ENCODE measurements at regions not wholly inside any gene's neighbourhood (a gene's known extent, or its start where the extent isn't known, plus 50 kb on each side); places are given as distances from the start of the nearest gene placed in this dataset.

DNA sequence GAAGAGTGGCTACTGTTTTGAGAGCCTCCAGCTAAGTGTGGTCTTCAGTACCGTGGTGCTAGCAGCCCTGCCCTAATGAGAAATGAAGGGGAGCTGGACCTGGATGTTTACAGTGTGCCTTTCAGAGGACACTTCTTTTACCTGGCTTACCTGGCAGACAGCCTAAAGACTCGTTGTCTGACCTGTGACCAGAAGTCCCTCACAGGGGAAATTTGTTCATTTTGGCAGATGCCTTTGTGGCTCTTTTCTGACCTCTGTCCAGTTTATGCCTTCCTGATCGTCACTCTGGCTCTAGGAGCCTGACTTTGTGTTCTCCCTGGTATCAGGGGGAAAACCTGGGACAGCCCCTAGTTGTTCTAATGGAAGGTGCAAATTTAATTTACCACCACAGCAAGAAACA is 475.1 kb downstream of the DMRTA1 start:
- Mint-ChIP-seq H3K9me3 (peaks cover 3 to 35% (median 7%) of the 10 kb centered on the region in 5 donors), H3K27ac (no peak overlapping the region), H3K4me1 (no peaks in the 10 kb centered on the region), H3K4me3 (no peak overlapping the region), H3K27me3 (no peaks in the 10 kb centered on the region), H3K36me3 (no peaks in the 10 kb centered on the region)
- Histone ChIP-seq H3K4me1 (ENCODE audit: insufficient read depth, low read length) (no peaks in the 10 kb centered on the region), H3K9me3 (ENCODE audit: low read length) (no peaks in the 10 kb centered on the region), H3K27me3 (ENCODE audit: insufficient read depth, low read length, poor library complexity, severe bottlenecking) (no peaks in the 10 kb centered on the region), H3K4me3 (ENCODE audit: low read length) (no peak overlapping the region), H3K36me3 (ENCODE audit: insufficient read depth, low read length) (no peaks in the 10 kb centered on the region), H3K27ac (ENCODE audit: low read depth, low read length) (no peak overlapping the region)
- ChIA-PET CTCF (no interaction called here), POLR2A (no interaction called here)
- no peak for DNase-seq

DNA sequence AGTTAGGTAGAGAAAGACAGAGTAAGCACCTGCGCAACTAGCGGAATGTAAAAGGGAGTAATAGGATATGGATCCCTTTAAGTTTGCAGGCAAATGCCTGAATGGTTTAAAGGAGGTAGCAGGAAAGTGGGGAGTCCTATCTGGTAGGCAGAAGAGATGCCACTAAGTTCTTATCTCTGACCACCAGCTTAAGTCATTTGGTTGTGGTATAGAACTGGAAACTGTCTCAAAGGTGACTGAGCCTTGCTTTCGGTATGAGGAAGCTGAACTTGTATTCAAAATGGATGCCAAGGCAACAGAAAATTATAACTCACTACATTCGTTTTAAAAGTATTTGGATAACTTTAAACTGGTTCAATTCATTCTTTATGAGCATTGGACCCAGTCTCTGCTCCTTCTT is 475.6 kb downstream of the DMRTA1 start:
- Histone ChIP-seq H3K9me3 (ENCODE audit: low read length) (no peaks in the 10 kb centered on the region), H3K4me3 (ENCODE audit: low read length) (no peak overlapping the region), H3K36me3 (ENCODE audit: insufficient read depth, low read length) (no peaks in the 10 kb centered on the region), H3K27me3 (ENCODE audit: insufficient read depth, low read length, poor library complexity, severe bottlenecking) (no peaks in the 10 kb centered on the region), H3K4me1 (ENCODE audit: insufficient read depth, low read length) (no peaks in the 10 kb centered on the region), H3K27ac (ENCODE audit: low read depth, low read length) (no peak overlapping the region)
- peaks cover 0 to 2% of the 10 kb centered on the region in 2 donors for H3K27me3 Mint-ChIP-seq
- ChIA-PET POLR2A (no interaction called here), CTCF (no interaction called here)
- H3K27ac Mint-ChIP-seq: no peak overlapping the region
- DNase-seq: no peak
- no peaks in the 10 kb centered on the region for H3K36me3 Mint-ChIP-seq
- no peak overlapping the region for H3K4me3 Mint-ChIP-seq
- H3K4me1 Mint-ChIP-seq: no peaks in the 10 kb centered on the region
- H3K9me3 Mint-ChIP-seq: peaks cover 4 to 39% (median 8%) of the 10 kb centered on the region in 5 donors

GRCh38 chr9:22954550-22954949 is 507.9 kb downstream of the DMRTA1 start:
- ChIA-PET POLR2A (no interaction called here), CTCF (no interaction called here)
- H3K36me3 ChIP-seq (ENCODE audit: insufficient read depth, low read length): no peaks in the 10 kb centered on the region
- no peak overlapping the region for H3K4me3 Mint-ChIP-seq
- H3K36me3 Mint-ChIP-seq: no peaks in the 10 kb centered on the region
- no peak overlapping the region for H3K27ac ChIP-seq (ENCODE audit: low read depth, low read length)
- no peaks in the 10 kb centered on the region for H3K4me1 ChIP-seq (ENCODE audit: insufficient read depth, low read length)
- no peaks in the 10 kb centered on the region for H3K27me3 ChIP-seq (ENCODE audit: insufficient read depth, low read length, poor library complexity, severe bottlenecking)
- H3K4me3 ChIP-seq (ENCODE audit: low read length): no peak overlapping the region
- no peaks in the 10 kb centered on the region for H3K27me3 Mint-ChIP-seq
- H3K4me1 Mint-ChIP-seq: no peaks in the 10 kb centered on the region
- DNase-seq: no peak
- H3K9me3 ChIP-seq (ENCODE audit: low read length): no peaks in the 10 kb centered on the region
- H3K27ac Mint-ChIP-seq: no peak overlapping the region
- peaks cover 7 to 26% (median 13%) of the 10 kb centered on the region in 5 donors for H3K9me3 Mint-ChIP-seq

DNA sequence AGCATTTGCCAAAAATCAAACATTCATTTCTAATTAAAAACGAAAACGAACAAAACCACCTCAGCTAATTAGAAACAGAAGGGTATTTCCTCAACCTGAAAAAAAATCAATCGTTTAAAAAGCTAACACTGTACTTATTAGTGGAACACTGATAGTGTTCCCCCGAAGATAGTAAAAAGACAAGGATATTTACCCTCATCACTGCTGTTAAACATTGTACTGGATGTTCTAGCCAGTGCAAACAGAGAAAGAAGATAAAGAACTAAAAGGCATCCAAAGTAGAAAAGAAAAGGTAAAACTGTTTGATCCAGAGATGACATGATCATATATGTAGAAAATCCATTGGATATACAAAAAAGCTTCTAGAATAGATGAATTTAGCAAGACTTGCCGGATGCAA is 508.3 kb downstream of the DMRTA1 start:
- Mint-ChIP-seq H3K9me3 (peaks cover 7 to 30% (median 13%) of the 10 kb centered on the region in 5 donors), H3K27ac (no peak overlapping the region), H3K36me3 (no peaks in the 10 kb centered on the region), H3K27me3 (no peaks in the 10 kb centered on the region), H3K4me1 (no peaks in the 10 kb centered on the region), H3K4me3 (no peak overlapping the region)
- no peaks in the 10 kb centered on the region for H3K9me3 ChIP-seq (ENCODE audit: low read length)
- CTCF ChIA-PET: no interaction called here
- no peak for DNase-seq
- no peaks in the 10 kb centered on the region for H3K27me3 ChIP-seq (ENCODE audit: insufficient read depth, low read length, poor library complexity, severe bottlenecking)
- POLR2A ChIA-PET: no interaction called here
- no peak overlapping the region for H3K4me3 ChIP-seq (ENCODE audit: low read length)
- H3K36me3 ChIP-seq (ENCODE audit: insufficient read depth, low read length): no peaks in the 10 kb centered on the region
- no peak overlapping the region for H3K27ac ChIP-seq (ENCODE audit: low read depth, low read length)
- H3K4me1 ChIP-seq (ENCODE audit: insufficient read depth, low read length): no peaks in the 10 kb centered on the region

DNA sequence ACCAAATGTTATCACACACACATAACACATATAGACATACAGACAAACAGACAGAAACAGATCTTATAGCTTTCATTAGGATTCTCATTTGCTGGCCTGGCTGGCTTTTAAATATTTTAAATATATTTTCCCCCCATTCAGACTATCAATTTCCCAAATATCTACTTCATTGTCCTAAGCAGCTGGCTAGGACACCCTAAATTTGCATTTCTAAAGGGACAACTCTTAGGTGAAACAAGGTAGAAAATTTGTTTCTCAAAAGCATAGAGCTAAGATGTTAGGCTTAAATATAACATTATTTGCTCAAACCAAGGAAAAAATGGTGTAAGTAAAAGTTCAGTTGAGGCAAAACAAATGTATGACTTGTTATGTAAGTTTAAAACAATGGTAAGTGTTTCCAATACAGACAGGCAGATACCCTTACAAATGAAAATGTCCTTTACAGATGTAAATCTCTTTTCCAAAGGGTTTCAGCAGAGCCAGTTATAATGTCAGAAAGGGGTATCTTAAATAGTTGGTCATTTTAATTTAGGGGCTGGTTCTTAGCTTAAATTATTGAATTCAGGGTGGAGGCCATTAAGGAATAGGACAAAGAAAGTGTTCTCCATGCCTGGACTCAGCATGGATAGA is 522.8 kb downstream of the DMRTA1 start:
- no peaks in the 10 kb centered on the region for H3K36me3 Mint-ChIP-seq
- Histone ChIP-seq H3K4me3 (ENCODE audit: low read length) (no peak overlapping the region), H3K27me3 (ENCODE audit: insufficient read depth, low read length, poor library complexity, severe bottlenecking) (no peaks in the 10 kb centered on the region), H3K4me1 (ENCODE audit: insufficient read depth, low read length) (no peaks in the 10 kb centered on the region), H3K27ac (ENCODE audit: low read depth, low read length) (no peak overlapping the region), H3K9me3 (ENCODE audit: low read length) (no peaks in the 10 kb centered on the region), H3K36me3 (ENCODE audit: insufficient read depth, low read length) (no peaks in the 10 kb centered on the region)
- ChIA-PET CTCF (no interaction called here), POLR2A (no interaction called here)
- H3K4me3 Mint-ChIP-seq: no peak overlapping the region
- DNase-seq: no peak
- H3K4me1 Mint-ChIP-seq: no peaks in the 10 kb centered on the region
- H3K27ac Mint-ChIP-seq: no peak overlapping the region
- H3K9me3 Mint-ChIP-seq: peaks cover 0 to 23% (median 5%) of the 10 kb centered on the region in 5 donors
- no peaks in the 10 kb centered on the region for H3K27me3 Mint-ChIP-seq

GRCh38 chr9:22970434-22970975 is 523.9 kb downstream of the DMRTA1 start:
- H3K27me3 ChIP-seq (ENCODE audit: insufficient read depth, low read length, poor library complexity, severe bottlenecking): no peaks in the 10 kb centered on the region
- ChIA-PET CTCF (no interaction called here), POLR2A (no interaction called here)
- no peak overlapping the region for H3K27ac ChIP-seq (ENCODE audit: low read depth, low read length)
- no peak overlapping the region for H3K4me3 Mint-ChIP-seq
- DNase-seq: no peak
- H3K36me3 ChIP-seq (ENCODE audit: insufficient read depth, low read length): no peaks in the 10 kb centered on the region
- H3K36me3 Mint-ChIP-seq: no peaks in the 10 kb centered on the region
- no peak overlapping the region for H3K27ac Mint-ChIP-seq
- no peak overlapping the region for H3K4me3 ChIP-seq (ENCODE audit: low read length)
- H3K4me1 ChIP-seq (ENCODE audit: insufficient read depth, low read length): no peaks in the 10 kb centered on the region
- peaks cover 0 to 23% (median 6%) of the 10 kb centered on the region in 5 donors for H3K9me3 Mint-ChIP-seq
- no peaks in the 10 kb centered on the region for H3K9me3 ChIP-seq (ENCODE audit: low read length)
- no peaks in the 10 kb centered on the region for H3K27me3 Mint-ChIP-seq
- no peaks in the 10 kb centered on the region for H3K4me1 Mint-ChIP-seq

DNA sequence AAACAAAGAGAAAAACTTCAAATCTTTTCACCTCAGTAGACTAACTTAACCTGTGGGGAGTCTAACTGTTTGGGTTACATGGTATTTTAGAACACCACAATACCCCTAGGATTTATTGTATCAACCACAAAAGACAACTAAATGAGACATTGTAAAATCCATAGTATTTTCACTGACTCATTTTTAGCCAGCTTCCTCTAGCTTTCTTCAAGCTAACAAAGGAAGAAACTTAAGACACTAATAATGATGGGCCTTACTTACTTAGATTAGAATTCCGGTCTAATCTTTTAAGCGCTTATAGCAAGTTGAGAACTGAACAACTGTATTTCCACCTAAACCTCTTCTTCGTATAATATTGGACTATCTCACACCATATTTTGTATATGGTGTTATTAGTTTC is 529.3 kb downstream of the DMRTA1 start:
- H3K27ac ChIP-seq (ENCODE audit: low read depth, low read length): no peak overlapping the region
- H3K9me3 Mint-ChIP-seq: peaks cover 0 to 17% (median 3%) of the 10 kb centered on the region in 5 donors
- H3K4me1 ChIP-seq (ENCODE audit: insufficient read depth, low read length): no peaks in the 10 kb centered on the region
- ChIA-PET POLR2A (no interaction called here), CTCF (no interaction called here)
- no peaks in the 10 kb centered on the region for H3K36me3 Mint-ChIP-seq
- no peak overlapping the region for H3K4me3 Mint-ChIP-seq
- H3K36me3 ChIP-seq (ENCODE audit: insufficient read depth, low read length): no peaks in the 10 kb centered on the region
- no peak for DNase-seq
- no peak overlapping the region for H3K27ac Mint-ChIP-seq
- H3K4me1 Mint-ChIP-seq: no peaks in the 10 kb centered on the region
- H3K27me3 ChIP-seq (ENCODE audit: insufficient read depth, low read length, poor library complexity, severe bottlenecking): no peaks in the 10 kb centered on the region
- no peaks in the 10 kb centered on the region for H3K9me3 ChIP-seq (ENCODE audit: low read length)
- H3K4me3 ChIP-seq (ENCODE audit: low read length): no peak overlapping the region
- no peaks in the 10 kb centered on the region for H3K27me3 Mint-ChIP-seq

DNA sequence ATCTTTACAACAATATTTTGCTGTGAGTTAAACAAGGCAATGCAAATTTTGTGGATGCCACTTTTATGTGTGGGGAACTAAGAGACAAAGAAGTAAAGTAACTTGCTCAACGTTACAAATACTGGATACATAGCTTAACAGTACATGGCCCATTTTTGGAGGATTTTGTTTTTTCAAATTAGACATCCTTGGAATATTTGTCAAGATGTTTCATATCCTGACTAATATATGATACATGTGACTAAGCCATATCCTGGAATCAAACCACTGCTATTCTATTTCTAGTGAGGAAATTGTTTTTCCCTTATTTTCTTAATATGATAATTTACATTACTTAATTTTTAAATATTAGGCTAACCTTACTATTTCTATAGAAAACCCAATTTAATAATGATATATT is 529.8 kb downstream of the DMRTA1 start:
- no peak overlapping the region for H3K4me3 Mint-ChIP-seq
- no peaks in the 10 kb centered on the region for H3K27me3 ChIP-seq (ENCODE audit: insufficient read depth, low read length, poor library complexity, severe bottlenecking)
- no peaks in the 10 kb centered on the region for H3K4me1 Mint-ChIP-seq
- ChIA-PET POLR2A (no interaction called here), CTCF (no interaction called here)
- no peaks in the 10 kb centered on the region for H3K4me1 ChIP-seq (ENCODE audit: insufficient read depth, low read length)
- no peak overlapping the region for H3K4me3 ChIP-seq (ENCODE audit: low read length)
- no peaks in the 10 kb centered on the region for H3K36me3 ChIP-seq (ENCODE audit: insufficient read depth, low read length)
- no peaks in the 10 kb centered on the region for H3K36me3 Mint-ChIP-seq
- H3K27ac Mint-ChIP-seq: no peak overlapping the region
- no peaks in the 10 kb centered on the region for H3K27me3 Mint-ChIP-seq
- H3K27ac ChIP-seq (ENCODE audit: low read depth, low read length): no peak overlapping the region
- DNase-seq: no peak
- no peaks in the 10 kb centered on the region for H3K9me3 ChIP-seq (ENCODE audit: low read length)
- H3K9me3 Mint-ChIP-seq: peaks cover 0 to 15% (median 3%) of the 10 kb centered on the region in 5 donors
